ENCODE measurements at regions not wholly inside any gene's neighbourhood (a gene's known extent, or its start where the extent isn't known, plus 50 kb on each side); places are given as distances from the start of the nearest gene placed in this dataset.

DNA sequence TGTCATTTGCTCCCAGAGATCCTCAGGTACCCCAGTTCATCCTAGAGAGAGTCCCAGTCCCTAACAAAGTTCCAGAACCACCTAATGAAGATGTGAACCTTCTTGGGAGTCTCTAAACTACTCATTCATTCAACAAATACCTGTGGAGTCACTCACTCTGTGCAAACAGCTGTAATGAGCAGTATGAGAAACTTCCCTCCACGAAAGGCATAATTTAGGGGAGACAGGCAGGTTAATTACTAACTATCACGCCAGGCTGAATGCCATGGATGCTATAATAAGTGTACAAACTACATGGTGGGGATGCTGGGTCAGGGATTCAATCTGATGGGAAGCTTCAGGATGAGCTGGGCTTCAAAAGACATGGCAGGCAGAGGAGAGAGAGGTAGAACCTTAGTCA lies 70.1 kb upstream of the AFDN start (continued):
- TF ChIP-seq, protein P1, sequence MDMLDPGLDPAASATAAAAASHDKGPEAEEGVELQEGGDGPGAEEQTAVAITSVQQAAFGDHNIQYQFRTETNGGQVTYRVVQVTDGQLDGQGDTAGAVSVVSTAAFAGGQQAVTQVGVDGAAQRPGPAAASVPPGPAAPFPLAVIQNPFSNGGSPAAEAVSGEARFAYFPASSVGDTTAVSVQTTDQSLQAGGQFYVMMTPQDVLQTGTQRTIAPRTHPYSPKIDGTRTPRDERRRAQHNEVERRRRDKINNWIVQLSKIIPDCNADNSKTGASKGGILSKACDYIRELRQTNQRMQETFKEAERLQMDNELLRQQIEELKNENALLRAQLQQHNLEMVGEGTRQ (IDR thresholded peaks at IDR 0.05) = no peak
- TF ChIP-seq, protein P2, sequence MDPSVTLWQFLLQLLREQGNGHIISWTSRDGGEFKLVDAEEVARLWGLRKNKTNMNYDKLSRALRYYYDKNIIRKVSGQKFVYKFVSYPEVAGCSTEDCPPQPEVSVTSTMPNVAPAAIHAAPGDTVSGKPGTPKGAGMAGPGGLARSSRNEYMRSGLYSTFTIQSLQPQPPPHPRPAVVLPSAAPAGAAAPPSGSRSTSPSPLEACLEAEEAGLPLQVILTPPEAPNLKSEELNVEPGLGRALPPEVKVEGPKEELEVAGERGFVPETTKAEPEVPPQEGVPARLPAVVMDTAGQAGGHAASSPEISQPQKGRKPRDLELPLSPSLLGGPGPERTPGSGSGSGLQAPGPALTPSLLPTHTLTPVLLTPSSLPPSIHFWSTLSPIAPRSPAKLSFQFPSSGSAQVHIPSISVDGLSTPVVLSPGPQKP (IDR thresholded peaks at IDR 0.05; ENCODE audit: low read depth, low read length) = no peak

DNA sequence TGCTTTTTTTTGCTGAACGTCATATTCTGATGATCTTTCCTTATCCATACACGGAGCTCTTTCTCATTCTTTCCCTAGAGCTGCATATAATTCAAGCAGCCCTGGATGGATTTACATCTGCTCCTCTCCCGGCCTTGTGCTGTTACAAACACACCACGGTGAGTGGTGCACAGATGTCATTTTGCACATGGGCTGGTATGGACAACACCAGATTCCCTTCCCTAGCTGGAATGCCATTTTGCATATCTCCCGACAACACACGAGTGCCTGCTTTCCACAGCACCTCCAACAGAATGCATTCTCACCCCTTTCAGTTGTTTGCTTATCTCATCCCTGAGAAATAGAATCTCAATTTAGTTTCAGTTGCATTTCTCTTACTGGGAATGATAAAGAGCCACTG lies 69.5 kb upstream of the AFDN start:
- 71% methylated on average over 6 of the region's 6 CpGs for WGBS (ENCODE audit: missing lambda C conversion rate)
- ChIA-PET CTCF (no interaction called here), POLR2A (no interaction called here)
- H3K4me1 ChIP-seq = no peaks in the 10 kb centered on the region
- no peak overlapping the region for H3K27ac ChIP-seq
- no peak for DNase-seq (ENCODE audit: low read depth in 1 of 2, low spot score in 1 of 2)
- H3K4me2 ChIP-seq = no peak overlapping the region
- H3K9me3 ChIP-seq = no peaks in the 10 kb centered on the region
- TF ChIP-seq HOXB13 (CRISPR knock-in tag; IDR thresholded peaks at IDR 0.05; ENCODE audit: low read depth) (no peak), MAZ (IDR thresholded peaks at IDR 0.05; ENCODE audit: borderline replicate concordance, low read depth, low read length) (no peak), ESRRA (IDR thresholded peaks at IDR 0.05; ENCODE audit: borderline replicate concordance, low read length) (no peak), CHD4 (IDR thresholded peaks at IDR 0.05; ENCODE audit: borderline replicate concordance) (no peak)
- no peak for ATAC-seq
- no peak overlapping the region for H3K4me3 ChIP-seq
- FAIRE-seq = no peak

DNA sequence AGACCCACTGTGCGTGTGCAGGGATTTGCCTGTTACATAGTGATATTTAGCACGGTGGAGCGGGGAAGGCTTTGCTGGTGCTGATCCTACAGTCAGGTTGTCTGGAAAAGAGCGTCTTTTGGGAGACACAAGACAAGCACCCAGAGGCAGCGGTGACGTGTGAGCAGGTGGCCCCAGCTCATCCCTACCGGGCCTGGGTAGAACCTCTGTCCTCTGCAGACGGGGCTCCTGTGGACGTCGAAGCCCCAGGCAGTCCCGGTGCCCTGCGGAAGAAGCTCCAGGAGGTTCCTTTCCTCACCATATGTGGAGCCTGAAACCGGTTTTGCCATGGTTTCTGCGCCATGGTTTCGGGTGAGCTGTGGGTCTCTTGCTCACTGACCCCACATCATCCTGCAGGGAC lies 68.9 kb upstream of the AFDN start:
- Histone ChIP-seq H3K9me3 (no peaks in the 10 kb centered on the region), H3K27ac (no peak overlapping the region), H3K4me2 (no peak overlapping the region), H3K4me3 (no peak overlapping the region), H3K4me1 (no peaks in the 10 kb centered on the region)
- POLR2A ChIA-PET = no interaction called here
- FAIRE-seq (no peak), ATAC-seq (no peak), DNase-seq (ENCODE audit: low read depth in 1 of 2, low spot score in 1 of 2) (no peak)
- TF ChIP-seq, protein P3, sequence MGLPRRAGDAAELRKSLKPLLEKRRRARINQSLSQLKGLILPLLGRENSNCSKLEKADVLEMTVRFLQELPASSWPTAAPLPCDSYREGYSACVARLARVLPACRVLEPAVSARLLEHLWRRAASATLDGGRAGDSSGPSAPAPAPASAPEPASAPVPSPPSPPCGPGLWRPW (IDR thresholded peaks at IDR 0.05) = no peak
- TF ChIP-seq ESRRA (IDR thresholded peaks at IDR 0.05; ENCODE audit: borderline replicate concordance, low read length) (no peak), SMC3 (IDR thresholded peaks at IDR 0.05) (no peak), JUNB (IDR thresholded peaks at IDR 0.05) (no peak), TP53 (CRISPR knock-in tag; IDR thresholded peaks at IDR 0.05) (no peak), NR3C1 (IDR thresholded peaks at IDR 0.05) (no peak), HOXA7 (CRISPR knock-in tag; IDR thresholded peaks at IDR 0.05) (no peak), EP300 (IDR thresholded peaks at IDR 0.05) (no peak), RARB (CRISPR knock-in tag; IDR thresholded peaks at IDR 0.05) (no peak), KDM1A (IDR thresholded peaks at IDR 0.05; ENCODE audit: low read depth) (no peak), POLR2A (IDR thresholded peaks at IDR 0.05; ENCODE audit: low read length) (no peak), CEBPB (IDR thresholded peaks at IDR 0.05) (no peak), NFE2L2 (conservative IDR thresholded peaks at IDR 0.05; ENCODE audit: low read length) (no peak), TFCP2L1 (CRISPR knock-in tag; IDR thresholded peaks at IDR 0.05) (no peak), CHD4 (IDR thresholded peaks at IDR 0.05; ENCODE audit: borderline replicate concordance) (no peak), ZC3H11A (IDR thresholded peaks at IDR 0.05) (no peak)
- TF ChIP-seq, protein P4, sequence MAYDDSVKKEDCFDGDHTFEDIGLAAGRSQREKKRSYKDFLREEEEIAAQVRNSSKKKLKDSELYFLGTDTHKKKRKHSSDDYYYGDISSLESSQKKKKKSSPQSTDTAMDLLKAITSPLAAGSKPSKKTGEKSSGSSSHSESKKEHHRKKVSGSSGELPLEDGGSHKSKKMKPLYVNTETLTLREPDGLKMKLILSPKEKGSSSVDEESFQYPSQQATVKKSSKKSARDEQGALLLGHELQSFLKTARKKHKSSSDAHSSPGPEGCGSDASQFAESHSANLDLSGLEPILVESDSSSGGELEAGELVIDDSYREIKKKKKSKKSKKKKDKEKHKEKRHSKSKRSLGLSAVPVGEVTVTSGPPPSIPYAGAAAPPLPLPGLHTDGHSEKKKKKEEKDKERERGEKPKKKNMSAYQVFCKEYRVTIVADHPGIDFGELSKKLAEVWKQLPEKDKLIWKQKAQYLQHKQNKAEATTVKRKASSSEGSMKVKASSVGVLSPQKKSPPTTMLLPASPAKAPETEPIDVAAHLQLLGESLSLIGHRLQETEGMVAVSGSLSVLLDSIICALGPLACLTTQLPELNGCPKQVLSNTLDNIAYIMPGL (CRISPR knock-in tag; IDR thresholded peaks at IDR 0.05; ENCODE audit: borderline replicate concordance) = no peak
- TF ChIP-seq, protein P5, sequence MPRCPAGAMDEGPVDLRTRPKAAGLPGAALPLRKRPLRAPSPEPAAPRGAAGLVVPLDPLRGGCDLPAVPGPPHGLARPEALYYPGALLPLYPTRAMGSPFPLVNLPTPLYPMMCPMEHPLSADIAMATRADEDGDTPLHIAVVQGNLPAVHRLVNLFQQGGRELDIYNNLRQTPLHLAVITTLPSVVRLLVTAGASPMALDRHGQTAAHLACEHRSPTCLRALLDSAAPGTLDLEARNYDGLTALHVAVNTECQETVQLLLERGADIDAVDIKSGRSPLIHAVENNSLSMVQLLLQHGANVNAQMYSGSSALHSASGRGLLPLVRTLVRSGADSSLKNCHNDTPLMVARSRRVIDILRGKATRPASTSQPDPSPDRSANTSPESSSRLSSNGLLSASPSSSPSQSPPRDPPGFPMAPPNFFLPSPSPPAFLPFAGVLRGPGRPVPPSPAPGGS (IDR thresholded peaks at IDR 0.05) = no peak
- TF ChIP-seq, protein P6, sequence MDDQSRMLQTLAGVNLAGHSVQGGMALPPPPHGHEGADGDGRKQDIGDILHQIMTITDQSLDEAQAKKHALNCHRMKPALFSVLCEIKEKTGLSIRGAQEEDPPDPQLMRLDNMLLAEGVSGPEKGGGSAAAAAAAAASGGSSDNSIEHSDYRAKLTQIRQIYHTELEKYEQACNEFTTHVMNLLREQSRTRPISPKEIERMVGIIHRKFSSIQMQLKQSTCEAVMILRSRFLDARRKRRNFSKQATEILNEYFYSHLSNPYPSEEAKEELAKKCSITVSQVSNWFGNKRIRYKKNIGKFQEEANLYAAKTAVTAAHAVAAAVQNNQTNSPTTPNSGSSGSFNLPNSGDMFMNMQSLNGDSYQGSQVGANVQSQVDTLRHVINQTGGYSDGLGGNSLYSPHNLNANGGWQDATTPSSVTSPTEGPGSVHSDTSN (IDR thresholded peaks at IDR 0.05) = no peak
- WGBS (ENCODE audit: missing lambda C conversion rate) = 94% methylated on average over 8 of the region's 15 CpGs
- CTCF ChIA-PET = interaction anchor here (1.5 kb wide), 1 partner anchor 10 kb away, joined by 5 read pairs; no protein-coding TSS in a partner anchor
